ENCODE measurements at regions not wholly inside any gene's neighbourhood (a gene's known extent, or its start where the extent isn't known, plus 50 kb on each side); places are given as distances from the start of the nearest gene placed in this dataset.

GRCh38 chr14:71290960-71291466 is 383.8 kb downstream of the PCNX1 start:
- peak in 1 of 5 donors; percentile 63 for DNase-seq

GRCh38 chr14:71296184-71296583 is 388.9 kb downstream of the PCNX1 start:
- no peak for DNase-seq

GRCh38 chr14:71300566-71301330 is 393.5 kb downstream of the PCNX1 start:
- no peak for DNase-seq

DNA sequence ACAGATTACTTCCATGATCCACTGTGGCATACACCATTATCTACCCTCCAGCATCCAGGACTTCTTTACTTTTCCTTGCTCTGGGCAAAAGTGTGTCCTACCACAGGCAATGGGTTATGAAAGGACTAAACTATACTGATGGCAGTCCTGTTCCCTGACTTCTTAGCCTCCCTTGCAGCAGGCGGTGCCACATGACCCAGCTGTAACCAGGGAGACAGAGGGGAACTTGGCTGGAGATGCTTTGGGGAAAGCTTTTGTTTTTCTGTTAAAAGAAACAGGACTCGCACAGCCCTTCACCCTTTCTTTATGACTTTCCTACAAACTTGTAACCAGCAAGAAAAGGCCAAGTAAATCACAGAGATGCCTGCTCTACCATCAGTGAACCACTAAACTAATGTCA is 394.4 kb downstream of the PCNX1 start:
- DNase-seq = no peak

DNA sequence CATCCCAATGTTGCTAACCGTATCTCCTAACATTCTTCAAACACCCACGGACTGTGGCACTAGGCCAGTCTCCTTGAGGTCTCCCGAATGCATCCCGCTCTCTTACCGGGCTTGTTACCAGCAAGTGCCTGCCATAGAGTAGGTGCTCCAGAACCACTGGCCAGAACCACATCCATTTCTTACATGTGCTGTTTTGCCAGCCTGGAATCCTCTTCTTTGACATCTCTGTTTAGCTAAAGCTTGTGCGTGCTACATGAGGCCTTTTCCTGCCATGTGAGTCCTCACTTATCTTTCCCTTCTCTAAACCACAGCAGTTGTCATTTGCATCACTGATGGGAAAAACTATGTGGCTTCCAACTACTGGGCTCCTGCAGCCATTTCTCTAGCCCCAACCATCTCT is 397.4 kb downstream of the PCNX1 start:
- no peak for DNase-seq

GRCh38 chr14:71308671-71309070 is 401.4 kb downstream of the PCNX1 start:
- DNase-seq = no peak

DNA sequence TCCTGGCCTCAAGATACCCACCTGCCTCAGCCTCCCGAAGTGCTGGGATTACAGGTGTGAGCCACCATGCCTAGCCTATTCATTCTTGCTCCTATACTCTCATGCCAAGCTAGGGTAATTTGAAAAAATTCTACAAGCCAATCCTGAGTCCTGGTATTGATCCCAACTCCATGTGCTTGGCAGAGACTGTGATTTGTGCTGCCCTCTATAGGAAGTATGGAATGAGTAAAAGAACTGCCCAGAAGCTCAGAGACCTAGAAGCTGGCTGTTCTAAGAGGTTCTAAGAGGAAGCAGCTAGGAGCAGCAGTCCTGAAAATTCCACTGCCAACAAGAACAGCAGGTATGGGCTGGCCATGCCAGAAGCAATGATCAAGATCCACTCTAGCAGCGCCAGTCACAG is 402.5 kb downstream of the PCNX1 start:
- no peak for DNase-seq

DNA sequence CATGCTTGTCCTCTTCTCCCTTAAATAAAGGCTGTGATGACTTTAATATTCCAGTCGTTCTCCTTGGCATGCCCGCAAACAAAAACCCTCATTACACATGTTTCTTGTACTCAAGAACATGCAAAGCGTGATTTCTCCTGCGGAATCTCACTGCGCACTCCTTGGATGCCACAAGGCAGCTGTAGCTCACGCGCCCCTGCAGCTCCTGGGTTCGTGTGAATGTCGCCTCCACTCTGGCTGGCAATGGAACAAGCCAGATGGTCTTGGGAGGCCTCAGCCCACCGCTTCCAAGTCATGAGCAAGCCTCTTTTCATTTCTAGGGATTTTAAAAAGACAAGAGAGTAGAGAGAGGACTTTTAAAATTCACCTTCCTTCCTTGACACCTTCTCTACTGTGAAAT is 403.8 kb downstream of the PCNX1 start:
- no peak for DNase-seq

DNA sequence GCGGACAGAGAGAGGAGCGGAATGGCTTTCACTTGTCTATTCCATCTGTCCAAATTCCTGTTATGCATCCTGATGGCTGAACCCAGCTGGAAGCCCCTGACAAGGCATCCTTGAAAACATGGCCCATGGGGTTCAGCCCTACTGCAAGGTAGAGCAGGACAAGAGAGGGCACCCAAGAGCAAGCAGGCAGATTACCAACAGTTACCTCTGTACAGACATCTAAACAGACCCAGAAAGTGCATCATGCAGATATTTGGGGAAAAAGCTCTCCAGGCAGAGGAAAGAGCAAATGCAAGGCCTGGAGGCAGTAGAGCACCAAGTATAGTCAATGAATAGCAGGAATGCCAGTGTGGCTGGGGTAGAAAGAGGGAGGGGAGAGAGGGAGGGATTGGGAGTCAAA is 407.5 kb downstream of the PCNX1 start:
- DNase-seq = no peak

- no peak for DNase-seq
Observed at GRCh38 chr14:71317385-71318096, 410.3 kb downstream of the PCNX1 start.

GRCh38 chr14:71318097-71318459 is 410.8 kb downstream of the PCNX1 start:
- DNase-seq = no peak

DNA sequence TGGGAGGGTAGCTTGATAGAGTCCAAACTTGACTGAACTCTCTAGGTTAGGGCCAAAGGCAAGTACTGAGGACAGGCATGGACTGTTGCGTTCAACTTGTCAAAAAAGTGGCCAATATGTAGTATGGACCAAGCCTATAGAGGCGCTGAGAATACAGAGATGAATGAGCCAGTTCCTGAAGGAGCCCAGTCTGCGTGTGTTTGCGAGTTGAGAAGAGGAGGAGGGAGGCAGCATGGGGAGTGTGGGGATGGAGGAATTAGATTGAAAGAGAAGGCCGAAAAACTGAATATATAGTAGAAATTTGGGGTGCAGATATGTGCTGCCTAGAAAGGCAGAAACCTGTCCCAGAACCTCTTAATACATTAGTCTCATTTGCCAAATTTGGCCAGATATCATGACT is 412.4 kb downstream of the PCNX1 start:
- DNase-seq = no peak

GRCh38 chr14:71320107-71320733 is 413.0 kb downstream of the PCNX1 start, which contains the start of gene SIPA1L1:
TSS of gene SIPA1L1 (plus strand) at chr14:71320476.
- DNase-seq = peak; percentile 97 to 99 (median 98)

DNA sequence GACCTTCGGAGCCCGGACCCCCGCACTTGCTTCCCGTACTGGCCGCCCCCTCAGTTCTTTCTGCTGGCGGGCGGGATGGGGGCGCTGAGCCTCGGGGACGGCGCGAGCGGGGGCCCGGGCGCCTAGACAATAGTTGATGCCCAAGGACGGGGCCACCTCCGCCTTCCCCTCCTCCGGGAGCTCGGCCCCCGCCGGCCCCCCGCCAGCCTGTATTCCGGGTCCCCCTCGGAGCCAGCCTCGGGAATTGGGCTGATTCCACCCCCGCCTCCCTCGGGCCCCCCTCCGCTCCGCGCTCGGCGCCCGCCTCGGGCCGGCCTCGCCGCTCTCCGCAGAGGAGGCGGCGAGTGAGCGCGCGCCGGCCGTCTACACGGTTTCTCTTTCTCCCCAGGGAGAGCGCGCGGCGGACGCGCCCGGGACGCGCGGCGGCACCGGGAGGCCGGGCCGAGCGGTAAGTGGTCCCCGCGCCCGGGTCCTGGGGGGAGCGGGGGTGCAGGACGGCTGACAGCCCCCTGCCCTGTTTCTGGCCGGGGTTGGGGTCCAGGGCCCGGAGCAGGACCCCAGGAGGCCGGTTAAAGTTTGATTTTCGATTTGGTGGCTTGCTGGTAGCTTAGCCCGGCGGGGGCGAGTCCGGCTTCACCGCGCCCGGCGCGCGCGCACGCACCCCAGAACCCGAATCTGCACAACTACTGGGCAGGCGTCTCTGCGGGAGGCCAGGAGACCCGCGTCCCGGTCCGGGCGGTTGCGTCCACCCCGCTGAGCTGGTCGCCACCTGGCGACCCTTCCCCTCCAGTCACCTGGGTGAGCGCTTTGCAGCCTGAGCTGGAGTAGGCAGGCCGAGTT is 413.7 kb downstream of the PCNX1 start:
- peak; percentile 23 to 73 (median 51) for DNase-seq

DNA sequence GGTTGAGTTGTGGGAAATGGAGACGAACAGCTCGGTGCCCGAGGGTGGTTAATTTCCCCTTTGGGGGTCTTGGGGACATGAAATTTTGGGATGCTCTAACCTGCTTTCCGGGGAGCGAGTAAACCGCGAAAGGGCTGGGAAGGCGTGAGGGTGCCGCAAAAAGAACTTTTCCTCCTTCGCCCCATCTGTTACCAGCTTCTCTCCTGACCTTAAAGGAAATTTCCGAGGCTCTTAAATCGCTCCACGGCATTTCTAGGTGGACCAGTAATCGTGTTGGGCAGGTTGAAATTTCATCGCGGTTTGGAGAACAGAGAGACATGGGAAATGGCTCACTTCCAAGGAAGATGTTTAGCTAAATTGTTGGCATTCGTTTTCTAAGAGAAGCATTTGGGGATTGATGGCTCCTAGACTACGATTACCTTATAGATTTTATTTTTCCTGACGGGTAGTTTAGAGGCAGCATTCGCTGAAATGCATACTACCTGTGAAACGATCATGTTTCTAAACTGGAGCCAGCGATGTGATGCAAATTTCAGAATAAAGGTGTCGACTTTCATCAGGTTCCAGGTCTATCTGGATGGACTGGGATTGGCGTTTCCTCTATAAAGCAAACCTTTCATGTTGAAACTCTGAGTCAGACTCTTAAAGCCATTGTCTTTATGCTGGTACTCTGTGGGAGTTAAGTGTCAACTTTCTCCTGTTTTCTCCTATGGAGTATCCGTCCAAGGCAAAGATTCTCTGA is 414.5 kb downstream of the PCNX1 start:
- DNase-seq = peak in 1 of 5 donors; percentile 22

- DNase-seq = peak in 1 of 5 donors; percentile 70
Observed at GRCh38 chr14:71322655-71323250, 415.5 kb downstream of the PCNX1 start.

GRCh38 chr14:71324767-71325272 is 417.6 kb downstream of the PCNX1 start:
- DNase-seq = peak in 4 of 5 donors; percentile 21 to 50 (median 25)

DNA sequence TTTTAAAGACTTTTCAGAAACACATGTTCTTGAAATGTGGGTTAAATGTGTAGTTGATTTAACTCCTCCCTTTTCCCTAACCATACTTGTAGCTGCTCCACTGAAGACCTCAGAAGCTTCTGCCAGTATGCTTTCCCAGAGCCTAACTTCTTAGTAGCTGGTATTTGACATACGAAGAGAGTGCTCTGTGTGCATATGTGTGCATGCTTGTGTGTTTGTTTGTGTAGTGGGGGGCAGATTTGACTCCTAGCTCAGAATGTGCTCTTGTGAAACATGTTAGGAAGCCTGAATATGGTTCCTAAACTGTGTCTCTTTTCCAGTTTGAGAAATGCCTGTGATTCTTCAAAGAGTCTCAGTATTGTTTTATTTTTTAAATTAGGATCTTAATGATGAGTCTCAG is 420.4 kb downstream of the PCNX1 start:
- DNase-seq = no peak

DNA sequence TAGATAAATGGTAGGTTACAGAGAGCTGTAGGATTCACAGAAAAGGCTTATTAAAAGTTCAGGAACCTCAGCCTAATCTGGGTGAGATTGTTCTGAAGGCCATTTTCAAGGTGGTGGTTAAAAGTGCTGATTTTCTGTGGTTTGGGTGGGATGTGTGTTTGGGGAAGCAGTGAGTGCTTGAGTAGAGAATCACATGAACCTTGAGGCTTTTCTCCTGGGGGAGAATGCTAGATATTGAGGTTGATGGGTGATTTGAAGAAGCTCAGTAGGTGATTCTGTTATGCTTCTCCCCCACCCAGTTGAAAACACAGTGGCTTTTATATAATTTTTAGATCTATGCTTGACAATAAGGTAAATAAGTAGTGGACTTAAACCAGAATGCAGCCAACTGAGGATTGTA is 420.9 kb downstream of the PCNX1 start:
- no peak for DNase-seq

DNA sequence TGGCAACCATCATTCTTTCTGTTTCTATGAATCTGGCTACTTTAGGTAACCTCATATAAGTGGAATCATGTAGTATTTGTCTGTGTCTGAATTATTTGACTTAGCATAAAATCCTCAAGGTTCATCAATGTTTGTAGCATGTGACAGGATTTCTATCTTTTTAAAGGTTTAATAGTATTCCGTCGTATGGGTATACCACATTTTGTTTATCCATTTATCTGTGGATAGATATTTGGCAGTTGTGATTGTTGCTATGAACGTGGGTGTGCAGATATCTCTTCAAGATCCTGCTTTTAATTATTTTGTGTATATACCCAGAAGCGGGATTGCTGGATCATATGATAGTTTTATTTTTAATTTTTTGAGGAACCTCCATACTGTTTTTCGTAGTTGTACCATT is 421.7 kb downstream of the PCNX1 start:
- no peak for DNase-seq

DNA sequence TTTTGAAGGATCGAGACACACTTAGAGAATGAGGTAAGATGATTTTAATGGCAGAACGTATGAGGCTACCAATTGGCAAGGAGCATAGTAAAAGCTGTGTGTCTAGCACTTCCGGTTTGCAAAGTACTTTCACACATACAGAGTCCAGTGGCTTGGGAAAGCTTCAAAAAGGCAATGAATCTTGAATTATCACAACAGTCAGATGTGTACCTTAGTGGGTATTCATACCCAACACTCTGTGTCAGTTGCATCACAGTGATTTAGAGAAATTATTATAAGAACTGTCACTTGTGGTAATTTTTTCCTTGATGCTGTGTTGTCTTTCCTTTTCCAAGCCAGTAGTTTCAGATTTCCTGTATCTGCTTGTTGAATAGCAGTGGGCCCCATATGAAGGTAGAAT is 424.1 kb downstream of the PCNX1 start:
- DNase-seq = peak in 1 of 5 donors; percentile 29

Measured in T-helper 1 cell (primary cell).